NCI-H2171 treated with DMSO at 0.1 percent for 48 hours (cell line): ENCODE measurements at regions not wholly inside any gene's neighbourhood (a gene's known extent, or its start where the extent isn't known, plus 50 kb on each side); places are given as distances from the start of the nearest gene placed in this dataset.
"Not testable (repeated sequence)": the region's sequence is repeated elsewhere in the genome, so short reads cannot be mapped to it uniquely, and the experiment has no call there.

Source experiments
- DNase-seq: peaks from one replicate; lab custom pipeline; 2025; lab: John Stamatoyannopoulos, UW

DNA sequence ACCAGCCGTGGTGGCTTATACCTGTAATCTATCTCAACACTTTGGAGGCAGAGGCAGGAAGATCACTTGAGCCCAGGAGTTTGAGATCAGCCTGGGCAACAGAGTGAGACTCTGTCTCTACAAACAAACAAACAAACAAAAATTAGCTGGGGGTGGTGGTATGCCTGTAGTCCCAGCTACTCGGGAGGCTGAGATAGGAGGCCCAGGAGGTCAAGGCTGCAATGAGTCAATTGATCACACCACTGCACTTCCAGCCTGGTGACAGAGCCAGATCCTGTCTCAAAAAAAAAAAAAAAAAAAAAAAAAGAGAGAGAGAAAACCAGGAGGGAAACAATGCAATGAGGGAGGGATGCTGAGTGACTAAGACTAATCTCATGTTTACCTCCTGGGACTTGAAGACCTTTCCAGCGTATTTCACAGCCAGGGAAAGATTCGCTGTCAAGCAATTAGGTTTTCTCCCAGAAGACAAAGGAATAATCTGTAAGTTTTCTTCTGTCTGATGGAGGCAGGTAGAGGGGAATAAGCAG is 51.1 kb upstream of the MIER3 start:
- no peak for DNase-seq

DNA sequence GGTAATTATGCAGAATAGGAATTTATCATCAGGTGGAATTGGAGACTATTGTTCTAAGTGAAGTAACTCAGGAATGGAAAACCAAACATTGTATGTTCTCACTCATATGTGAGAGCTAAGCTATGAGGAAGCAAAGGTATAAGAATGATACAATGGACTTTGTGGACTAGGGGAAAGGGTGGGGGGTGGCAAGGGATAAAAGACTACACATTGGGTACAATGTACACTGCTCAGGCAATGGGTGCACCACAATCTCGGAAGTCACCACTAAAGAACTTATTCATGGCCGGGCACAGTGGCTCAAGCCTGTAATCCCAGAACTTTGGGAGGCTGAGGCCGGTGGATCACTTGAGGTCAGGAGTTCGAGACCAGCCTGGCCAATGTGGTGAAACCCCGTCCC is 51.6 kb upstream of the MIER3 start:
- DNase-seq = not testable (repeated sequence)

DNA sequence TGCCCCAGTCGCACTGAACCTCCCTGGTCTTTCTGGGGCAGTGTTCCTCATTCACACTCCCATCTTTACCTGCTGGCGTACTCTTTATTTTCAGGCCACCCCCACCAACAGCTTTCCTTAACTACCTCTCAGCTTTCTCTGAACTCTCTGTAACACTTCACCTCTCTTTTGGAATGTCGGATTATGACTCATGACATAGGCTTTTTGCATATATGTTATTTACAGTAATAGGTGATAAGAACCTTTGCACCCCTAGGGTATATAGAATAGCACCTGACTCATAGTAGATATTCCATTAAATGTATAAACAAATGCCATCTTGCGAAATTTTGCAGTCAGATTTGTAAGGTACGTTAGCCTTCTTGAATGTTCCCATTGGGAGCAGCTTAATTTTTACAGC is 52.9 kb upstream of the MIER3 start:
- no peak for DNase-seq

DNA sequence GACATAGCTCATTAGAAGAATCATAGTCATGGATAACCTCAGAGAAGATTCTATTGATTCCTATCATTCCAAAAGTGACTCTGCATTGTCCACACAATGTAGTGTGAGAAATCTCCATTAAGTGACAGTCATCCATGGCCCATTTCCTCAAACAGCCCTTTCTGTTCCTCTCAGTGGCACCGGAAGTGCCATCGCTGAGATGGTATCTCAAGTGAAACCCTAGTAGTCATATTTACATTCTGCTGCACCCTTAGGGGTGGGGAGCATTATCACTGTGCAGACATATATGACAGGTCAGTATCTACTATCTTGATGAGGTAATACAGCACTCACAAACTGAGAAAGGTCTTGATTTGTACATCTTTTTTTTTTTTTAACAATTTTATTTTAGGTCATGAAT is 55.4 kb upstream of the MIER3 start:
- DNase-seq = no peak

DNA sequence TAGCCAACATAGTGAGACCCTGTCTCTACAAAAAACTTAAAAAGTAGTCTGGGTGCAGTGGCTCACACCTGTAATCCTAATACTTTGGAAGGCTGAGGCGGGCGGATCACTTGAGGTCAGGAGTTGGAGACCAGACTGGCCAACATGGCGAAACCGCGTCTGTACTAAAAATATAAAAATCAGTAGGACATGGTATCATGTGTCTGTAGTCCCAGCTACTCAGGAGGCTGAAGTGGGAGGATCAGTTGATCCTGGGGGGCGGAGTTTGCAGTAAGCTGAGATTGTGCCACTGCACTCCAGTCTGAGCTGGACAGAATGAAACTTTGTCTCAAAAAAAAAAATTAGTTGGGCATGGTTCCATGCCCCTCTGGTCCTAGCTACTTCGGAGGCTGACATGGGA is 57.9 kb upstream of the MIER3 start:
- DNase-seq = no peak

DNA sequence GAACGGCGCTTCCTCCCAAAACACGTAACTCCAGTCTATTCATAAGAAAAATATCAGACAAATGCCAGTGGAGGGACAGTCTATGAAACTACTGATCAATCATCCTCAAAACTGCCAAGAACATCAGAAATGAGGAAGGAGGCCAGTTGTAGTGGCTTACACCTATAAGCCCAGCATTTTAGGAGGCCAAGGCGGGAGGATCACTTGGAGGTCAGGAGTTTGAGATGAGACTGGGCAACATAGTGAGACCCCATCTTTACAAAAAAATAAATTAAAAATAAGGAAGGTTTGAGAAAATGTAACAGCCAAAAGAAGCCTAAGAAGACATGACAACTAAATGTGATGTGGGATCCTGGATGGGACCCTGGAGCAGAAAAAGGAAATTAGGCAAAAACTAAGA is 58.9 kb upstream of the MIER3 start:
- DNase-seq = no peak

DNA sequence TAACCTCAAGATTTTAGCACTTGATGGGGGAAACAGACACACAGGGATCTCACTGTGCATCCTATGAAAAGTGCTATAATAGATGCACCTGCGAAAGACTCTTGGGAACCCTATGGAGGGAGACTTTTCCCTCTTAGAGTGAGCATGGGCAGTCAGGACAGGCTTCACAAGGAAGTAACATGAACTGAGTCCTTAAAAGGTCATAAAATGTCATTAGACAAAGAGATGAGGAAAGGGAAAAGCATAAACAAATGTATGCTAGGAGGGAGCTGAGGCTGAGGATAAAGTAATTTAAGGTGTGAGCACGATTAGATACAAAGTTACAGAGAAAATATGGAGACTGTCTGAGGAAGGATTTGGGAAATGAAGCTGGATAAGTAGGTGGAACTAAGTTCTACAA is 60.6 kb upstream of the MIER3 start:
- no peak for DNase-seq

DNA sequence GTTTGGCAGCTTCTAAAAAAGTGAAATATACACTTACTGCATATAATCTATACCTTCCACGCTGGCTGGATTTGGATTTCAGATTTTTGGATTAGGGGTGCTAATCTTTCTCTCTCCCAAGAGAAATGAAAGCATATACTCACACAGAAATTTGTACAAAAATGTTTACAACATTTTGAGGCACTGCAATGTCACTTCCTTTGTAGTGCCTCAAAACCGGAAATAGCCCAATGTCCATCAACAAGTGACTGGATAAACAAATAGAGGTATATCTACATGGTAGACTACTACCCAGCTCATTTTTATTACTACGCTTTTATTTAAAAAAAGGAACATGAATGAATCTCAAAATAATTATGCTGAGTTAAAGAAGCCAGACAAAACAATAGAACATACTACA is 74.0 kb upstream of the MIER3 start:
- no peak for DNase-seq

DNA sequence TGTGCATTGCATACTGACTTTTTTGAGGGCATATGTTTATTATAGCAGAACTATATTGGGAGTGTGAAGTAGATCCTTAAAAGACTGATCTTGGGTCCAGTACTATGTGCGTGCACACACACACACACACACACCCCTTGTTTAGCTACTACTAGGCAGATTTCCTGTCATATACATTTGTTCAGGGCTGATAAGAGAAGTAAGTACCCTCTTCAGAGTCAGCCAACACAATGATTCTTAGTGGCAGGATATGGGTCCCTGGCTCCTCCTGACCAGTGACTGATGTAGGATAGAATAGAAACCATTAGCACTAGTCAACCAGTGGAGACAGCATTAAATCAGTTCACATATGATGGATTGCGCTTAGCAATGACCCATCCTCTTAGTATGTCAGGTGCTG is 76.2 kb upstream of the MIER3 start:
- no peak for DNase-seq

DNA sequence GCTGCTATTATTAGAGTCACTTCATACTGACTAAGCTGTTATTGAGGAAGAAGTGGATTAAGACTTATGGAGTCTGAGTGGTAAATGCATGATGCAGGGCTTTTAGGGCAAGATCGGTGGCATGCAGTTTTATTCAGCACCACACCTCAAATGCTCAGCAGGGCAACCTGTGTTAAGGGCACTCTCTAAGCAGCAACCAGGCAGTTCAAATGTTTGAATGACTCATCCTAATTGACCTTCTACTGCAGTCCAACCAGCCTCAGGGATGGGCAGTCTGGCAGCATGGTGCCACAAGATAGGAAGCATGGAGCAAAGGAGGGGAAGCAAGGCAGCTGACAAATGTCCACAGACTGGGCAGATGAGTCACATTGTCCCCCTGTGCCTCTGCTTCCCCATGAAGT is 80.2 kb upstream of the MIER3 start:
- no peak for DNase-seq

DNA sequence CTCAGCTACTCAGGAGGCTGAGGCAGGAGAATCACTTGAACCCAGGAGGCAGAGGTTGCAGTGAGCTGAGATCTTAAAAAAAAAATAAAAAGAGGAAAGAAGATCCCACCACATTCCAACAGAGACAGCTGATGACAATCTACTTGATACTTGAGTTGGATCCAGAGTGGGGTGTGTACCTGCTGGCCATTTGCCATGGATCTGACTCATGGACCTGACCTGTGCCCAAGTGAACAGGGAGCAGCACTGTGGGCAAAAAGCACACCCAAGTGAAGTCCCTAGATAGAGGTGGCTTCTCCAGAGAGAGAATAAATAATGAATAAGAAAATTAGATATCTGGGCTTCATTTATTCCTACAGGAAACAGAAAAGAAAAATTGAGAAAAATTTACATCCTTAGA is 81.2 kb upstream of the MIER3 start:
- no peak for DNase-seq

DNA sequence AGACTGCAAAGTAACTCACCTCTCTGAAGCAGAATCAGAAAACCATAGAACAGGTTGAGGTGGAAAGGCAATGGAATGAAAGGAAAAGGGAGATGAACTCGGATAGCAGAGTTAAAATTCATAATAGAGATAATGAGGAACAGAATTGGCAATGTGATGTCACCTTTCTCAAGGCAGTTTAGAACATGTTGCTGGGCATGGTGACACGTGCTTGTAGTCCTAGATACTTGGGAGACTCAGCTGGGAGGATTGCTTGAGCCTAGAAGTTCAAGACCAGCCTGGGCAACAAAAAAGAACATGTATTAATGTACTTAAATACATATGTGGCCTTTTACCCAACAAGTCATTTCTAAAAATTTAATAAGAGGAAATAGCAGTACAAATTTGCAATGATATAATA is 81.6 kb upstream of the MIER3 start:
- DNase-seq = no peak

DNA sequence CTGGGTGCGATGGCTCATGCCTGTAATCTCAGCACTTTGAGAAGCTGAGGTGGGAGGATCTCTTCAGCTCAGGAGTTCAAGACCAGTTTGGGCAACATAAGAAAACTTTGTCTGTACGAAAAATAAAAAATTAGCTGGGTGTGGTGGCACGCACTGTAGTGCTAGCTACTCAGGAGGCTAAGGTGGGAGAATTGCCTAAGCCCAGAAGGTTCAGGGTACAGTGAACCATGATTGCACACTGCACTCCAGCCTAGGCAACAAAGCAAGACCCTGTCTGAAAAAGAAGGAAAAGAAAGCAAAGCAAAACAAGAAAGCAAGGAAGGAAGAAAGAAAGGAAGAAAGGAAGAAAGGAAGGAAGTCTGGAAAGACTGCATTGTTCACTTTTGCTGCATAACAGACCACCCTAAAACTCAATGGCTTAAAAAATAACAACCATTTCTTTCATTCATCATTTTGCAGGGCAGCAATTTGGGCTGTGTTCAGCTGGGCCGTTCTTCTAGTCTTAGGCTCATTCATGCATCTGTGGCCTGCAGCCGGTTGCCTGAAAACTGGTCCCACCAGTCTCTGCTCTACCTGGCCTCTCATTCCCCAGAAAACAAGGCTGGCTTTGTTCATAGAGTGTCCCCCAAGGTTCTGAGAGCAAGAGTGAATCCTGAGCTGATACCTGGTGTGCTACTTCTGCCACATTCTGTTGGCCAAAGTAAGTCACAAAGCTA is 82.4 kb upstream of the MIER3 start:
- DNase-seq = no peak

DNA sequence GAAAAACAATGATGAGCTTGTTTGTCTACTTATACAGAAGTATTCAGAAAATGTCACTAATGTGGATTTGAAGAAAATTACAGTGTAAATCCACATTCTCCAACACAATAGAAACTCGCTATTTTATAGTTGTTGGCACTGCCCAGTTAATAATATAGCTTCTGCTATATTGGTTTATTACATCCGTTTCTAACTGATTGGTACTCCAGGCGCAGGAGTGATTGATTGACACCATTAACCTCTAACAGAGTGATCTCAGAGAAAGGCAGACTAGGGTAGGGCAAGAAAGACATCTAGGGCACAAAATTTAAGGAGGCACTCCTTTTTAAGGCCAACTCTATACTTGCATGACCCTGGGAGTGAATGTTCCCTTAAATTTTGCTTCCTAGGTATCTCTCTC is 84.0 kb upstream of the MIER3 start:
- no peak for DNase-seq

DNA sequence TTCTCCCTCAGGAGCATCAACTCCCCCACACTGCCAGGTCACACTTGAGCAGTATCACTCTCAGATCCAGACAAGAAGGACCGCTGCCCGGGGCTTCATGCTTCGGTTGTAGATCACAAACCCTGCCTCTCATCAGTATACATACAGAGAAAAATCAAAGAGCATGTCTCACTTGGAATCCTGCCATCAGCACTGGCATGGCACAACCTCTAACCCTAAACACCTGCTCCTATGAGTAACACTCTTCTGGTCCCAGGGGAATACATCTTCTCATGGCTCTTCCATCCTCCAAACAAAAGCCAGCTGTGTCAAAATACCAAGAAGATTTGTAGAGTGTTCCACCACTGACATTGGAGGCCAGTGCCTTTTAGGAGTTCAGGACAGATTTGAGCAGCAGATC is 84.8 kb upstream of the MIER3 start:
- peak; percentile 43 for DNase-seq

DNA sequence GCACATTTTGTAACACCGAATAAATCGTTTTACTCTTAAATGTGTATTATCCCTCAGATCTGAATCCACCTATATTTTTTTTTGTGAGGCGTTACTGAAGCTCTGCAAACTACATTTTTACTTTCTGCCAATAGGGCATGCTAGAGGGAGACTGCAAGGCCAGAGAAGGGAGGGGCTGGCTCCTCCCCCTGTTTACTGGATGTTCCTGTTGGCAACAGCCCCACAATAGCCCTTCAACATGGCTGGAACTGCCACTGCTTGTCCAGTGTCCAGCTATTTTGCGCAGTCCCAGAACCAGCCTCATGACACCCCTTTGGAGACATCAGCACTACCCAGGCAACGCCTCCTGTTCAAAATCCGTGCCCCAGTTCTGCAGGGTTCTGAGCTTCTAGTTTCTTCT is 85.4 kb upstream of the MIER3 start:
- DNase-seq = no peak

DNA sequence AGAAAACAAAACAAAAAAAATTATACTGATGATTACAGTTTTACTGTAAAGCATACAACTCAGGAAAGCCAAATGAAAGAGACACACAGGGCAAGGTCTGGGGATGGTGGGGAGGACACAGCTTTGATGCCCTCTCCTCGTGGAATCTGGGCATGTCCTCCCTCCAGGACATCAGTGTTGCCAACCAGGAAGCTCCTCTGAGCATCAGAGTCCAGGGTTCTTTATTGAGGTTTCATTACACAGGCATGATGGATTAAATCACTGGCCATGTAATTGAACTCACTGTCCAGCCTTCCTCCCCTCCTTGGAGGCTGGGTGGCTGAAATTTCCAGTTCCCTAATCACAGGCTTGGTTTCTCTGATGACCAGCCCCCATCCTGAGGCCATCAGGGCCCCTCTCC is 89.6 kb upstream of the MIER3 start:
- no peak for DNase-seq

DNA sequence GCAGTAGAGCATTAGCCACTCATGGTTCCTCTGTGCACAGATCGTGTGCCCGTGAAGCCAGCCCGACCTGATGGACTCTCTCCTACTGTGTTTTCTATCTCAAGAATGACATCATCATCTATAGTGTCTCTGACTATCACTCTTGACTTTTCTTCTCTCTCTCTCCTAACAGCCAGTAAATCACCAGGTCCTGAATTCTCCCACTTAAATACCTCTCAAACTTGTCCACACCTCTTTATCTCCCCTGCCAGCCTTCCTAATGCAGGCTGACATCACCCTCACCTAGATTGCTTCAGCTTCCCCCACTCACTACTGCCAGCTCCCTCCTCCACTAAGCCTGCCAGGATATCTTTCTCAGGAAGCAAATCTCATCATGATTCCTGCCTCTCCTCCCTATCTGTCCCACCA is 90.6 kb upstream of the MIER3 start:
- no peak for DNase-seq

DNA sequence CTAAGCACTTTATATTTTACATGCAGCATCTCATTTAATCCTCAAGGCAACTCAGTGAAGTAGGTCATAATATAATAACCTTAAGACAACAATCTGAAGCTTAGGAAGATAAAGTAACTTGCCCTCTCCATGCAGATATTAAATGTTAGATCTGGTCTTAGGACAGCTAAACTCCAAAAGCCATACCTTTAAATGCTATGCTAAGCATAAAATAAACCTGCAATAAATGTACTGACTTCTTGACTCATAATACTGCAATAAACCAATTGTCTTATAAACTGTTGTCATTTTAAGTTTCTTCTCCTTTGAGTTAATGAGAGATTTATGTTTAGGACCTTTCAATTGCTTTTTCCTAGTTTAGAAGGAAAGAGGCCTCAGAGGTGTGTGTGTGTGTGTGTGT is 102.2 kb upstream of the MIER3 start:
- no peak for DNase-seq

DNA sequence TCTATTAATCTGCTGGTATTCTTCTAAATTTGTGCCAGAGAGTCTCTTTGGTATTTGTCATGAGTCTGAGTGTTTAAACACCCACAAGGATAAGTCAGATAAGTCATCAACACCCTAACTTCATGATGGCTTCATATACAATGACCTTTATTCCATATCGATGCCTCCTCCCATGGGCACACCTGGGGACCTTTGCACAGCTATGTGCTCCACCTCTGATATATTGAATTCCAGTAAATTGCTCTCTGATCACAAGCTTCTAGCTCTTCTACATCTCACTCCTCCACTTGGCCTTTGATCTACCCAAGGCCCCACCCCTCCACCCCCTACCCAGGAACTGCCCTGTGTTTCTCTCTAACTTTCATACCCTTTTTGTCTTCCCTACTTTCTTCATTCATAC is 102.7 kb upstream of the MIER3 start:
- no peak for DNase-seq

DNA sequence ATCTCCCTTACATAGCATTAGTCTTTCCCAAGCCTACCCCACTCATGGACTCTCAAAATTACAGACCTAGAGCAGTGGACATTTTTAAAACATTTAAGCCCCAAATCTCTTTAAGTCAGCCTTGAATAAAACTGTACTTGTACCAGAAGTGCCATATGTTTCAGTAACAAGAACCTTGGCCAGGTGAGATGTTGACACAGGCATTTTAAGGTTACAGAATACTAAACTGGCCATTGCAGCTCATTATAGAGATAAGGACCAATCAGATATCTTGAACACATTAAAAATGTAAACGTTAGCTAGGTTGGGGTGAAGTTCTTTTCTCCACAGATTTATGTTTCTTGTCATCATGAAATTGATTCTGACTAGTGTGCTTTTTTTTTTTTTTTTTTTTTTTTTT is 103.8 kb upstream of the MIER3 start:
- DNase-seq = no peak

DNA sequence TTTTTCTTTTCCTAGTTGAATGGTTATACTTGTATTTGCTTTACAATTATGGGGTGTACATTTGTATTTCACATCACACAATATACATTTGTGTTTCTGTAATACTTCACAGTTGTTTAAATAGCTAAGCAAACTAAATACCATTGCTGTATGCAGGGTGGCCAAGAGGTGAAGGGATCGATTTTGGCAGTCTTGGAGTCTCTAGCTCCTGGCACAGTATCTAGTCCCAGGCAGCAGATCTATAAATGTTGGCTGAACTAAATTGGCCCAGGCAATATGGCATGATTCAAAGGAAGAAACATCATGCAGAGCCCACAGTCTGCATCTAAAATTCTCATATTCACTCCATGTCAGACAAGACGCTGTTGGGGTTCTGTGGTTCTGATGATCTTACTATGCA is 110.1 kb upstream of the GPBP1 start:
- no peak for DNase-seq

DNA sequence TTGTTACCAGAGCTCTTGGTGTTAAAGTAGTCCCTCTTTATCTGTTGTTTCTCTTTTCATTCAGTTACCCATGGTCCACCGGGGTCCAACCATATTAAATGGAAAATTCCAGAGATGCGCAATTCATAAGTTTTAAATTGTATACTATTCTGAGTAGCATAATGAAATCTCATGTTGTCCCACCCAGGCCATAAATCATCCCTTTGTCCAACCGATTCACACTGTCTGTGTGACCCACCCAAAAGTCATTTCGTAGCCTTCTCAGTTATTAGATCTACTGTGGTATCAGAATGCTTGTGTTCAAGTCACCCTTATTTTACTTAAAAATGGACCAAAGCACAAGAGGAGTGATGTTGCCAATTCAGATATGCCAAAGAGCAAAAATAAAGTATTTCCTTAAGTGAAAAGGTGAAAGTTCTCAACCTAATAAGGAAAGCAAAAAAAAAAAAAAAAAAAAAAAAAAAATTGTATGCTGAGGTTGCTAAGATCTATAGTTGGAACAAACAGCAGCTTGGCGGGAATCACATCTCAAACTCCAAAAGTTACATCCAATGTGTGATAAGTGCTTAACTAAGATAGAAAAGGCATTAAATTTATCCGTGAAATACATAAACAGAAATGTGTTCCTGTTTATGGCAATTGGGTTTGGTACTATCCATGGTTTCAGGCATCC is 106.8 kb upstream of the GPBP1 start:
- no peak for DNase-seq

DNA sequence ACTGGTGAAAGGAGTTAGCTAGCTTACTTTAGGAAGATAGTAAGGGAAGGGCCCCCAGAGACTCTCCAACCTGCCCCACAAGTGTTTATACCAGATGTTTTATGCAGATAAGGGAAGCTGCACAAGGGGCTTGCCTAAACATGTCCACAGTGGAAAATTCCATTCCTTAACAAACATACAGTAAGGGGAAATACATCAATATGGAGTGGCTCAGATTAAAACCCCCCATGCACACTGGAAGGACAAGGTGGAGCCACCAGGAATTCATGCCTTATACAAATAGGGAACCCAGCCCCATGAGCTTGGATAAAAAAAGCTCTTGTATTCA is 106.3 kb upstream of the GPBP1 start:
- DNase-seq = peak; percentile 72
